ENCODE measurements at regions not wholly inside any gene's neighbourhood (a gene's known extent, or its start where the extent isn't known, plus 50 kb on each side); places are given as distances from the start of the nearest gene placed in this dataset.

GRCh38 chr1:13965770-13966398 lies 265.9 kb downstream of the PRDM2 start:
- H3K36me3 Mint-ChIP-seq = no peaks in the 10 kb centered on the region
- peaks cover 65% of the 10 kb centered on the region for H3K27me3 Mint-ChIP-seq (ENCODE audit: low read depth)
- peak; percentile 36 for TF ChIP-seq CTCF (IDR thresholded peaks at IDR 0.05; ENCODE audit: unreplicated experiment)
- DNase-seq (ENCODE audit: low spot score in 2 of 2, unreplicated experiment in 2 of 2) = peak; percentile 30 to 70
- H3K4me1 Mint-ChIP-seq = no peaks in the 10 kb centered on the region
- no peak overlapping the region for H3K4me3 Mint-ChIP-seq
- H3K27ac Mint-ChIP-seq = no peak overlapping the region
- H3K9me3 Mint-ChIP-seq = peaks cover 7% of the 10 kb centered on the region

- Mint-ChIP-seq H3K4me3 (no peak overlapping the region), H3K27me3 (ENCODE audit: low read depth) (peaks cover 53% of the 10 kb centered on the region), H3K36me3 (no peaks in the 10 kb centered on the region), H3K9me3 (peaks cover 13% of the 10 kb centered on the region), H3K27ac (no peak overlapping the region), H3K4me1 (no peaks in the 10 kb centered on the region)
- no peak for DNase-seq (ENCODE audit: low spot score in 2 of 2, unreplicated experiment in 2 of 2)
- no peak for TF ChIP-seq CTCF (IDR thresholded peaks at IDR 0.05; ENCODE audit: unreplicated experiment)
Measured at GRCh38 chr1:13967707-13968106, 267.7 kb downstream of the PRDM2 start.

GRCh38 chr1:13968361-13968760 lies 268.4 kb downstream of the PRDM2 start:
- Mint-ChIP-seq H3K36me3 (no peaks in the 10 kb centered on the region), H3K4me1 (no peaks in the 10 kb centered on the region), H3K9me3 (peaks cover 13% of the 10 kb centered on the region)

GRCh38 chr1:13970631-13971247 lies 270.8 kb downstream of the PRDM2 start:
- Mint-ChIP-seq H3K4me3 (no peak overlapping the region), H3K27me3 (ENCODE audit: low read depth) (peaks cover 47% of the 10 kb centered on the region), H3K9me3 (peaks cover 13% of the 10 kb centered on the region), H3K27ac (no peak overlapping the region), H3K36me3 (no peaks in the 10 kb centered on the region), H3K4me1 (no peaks in the 10 kb centered on the region)
- TF ChIP-seq CTCF (IDR thresholded peaks at IDR 0.05; ENCODE audit: unreplicated experiment) = no peak
- DNase-seq (ENCODE audit: low spot score in 2 of 2, unreplicated experiment in 2 of 2) = no peak

More at GRCh38 chr1:13968361-13968760, 268.4 kb downstream of the PRDM2 start:
- H3K27me3 Mint-ChIP-seq (ENCODE audit: low read depth) = peaks cover 53% of the 10 kb centered on the region
- no peak for TF ChIP-seq CTCF (IDR thresholded peaks at IDR 0.05; ENCODE audit: unreplicated experiment)
- no peak overlapping the region for H3K4me3 Mint-ChIP-seq
- no peak overlapping the region for H3K27ac Mint-ChIP-seq
- DNase-seq (ENCODE audit: low spot score in 2 of 2, unreplicated experiment in 2 of 2) = no peak

- Mint-ChIP-seq H3K4me3 (no peak overlapping the region), H3K9me3 (peaks cover 6% of the 10 kb centered on the region), H3K36me3 (no peaks in the 10 kb centered on the region), H3K27ac (no peak overlapping the region), H3K27me3 (ENCODE audit: low read depth) (peaks cover 34% of the 10 kb centered on the region), H3K4me1 (no peaks in the 10 kb centered on the region)
- TF ChIP-seq CTCF (IDR thresholded peaks at IDR 0.05; ENCODE audit: unreplicated experiment) = no peak
- DNase-seq (ENCODE audit: low spot score in 2 of 2, unreplicated experiment in 2 of 2) = no peak
Measured at GRCh38 chr1:13976485-13976884, 276.5 kb downstream of the PRDM2 start.

Data from mesothelial cell of epicardium (in vitro differentiated cells).